ENCODE measurements at regions not wholly inside any gene's neighbourhood (a gene's known extent, or its start where the extent isn't known, plus 50 kb on each side); places are given as distances from the start of the nearest gene placed in this dataset.
A peak's percentile ranks its signal among the peaks of the same experiment; 100 is the strongest.

GRCh38 chr13:83272076-83272475 lies 610.2 kb downstream of the SLITRK1 start:
- DNase-seq (ENCODE audit: low read depth) = no peak
- no peak for TF ChIP-seq CTCF (conservative IDR thresholded peaks at IDR 0.05; ENCODE audit: control insufficient read depth, insufficient read depth, low read depth, low read length)
- no peak overlapping the region for H3K4me3 ChIP-seq (ENCODE audit: control insufficient read depth, low read depth, low read length)

- no peak overlapping the region for H3K4me3 ChIP-seq (ENCODE audit: control insufficient read depth, low read depth, low read length)
- DNase-seq (ENCODE audit: low read depth) = no peak
- no peak for TF ChIP-seq CTCF (conservative IDR thresholded peaks at IDR 0.05; ENCODE audit: control insufficient read depth, insufficient read depth, low read depth, low read length)
Observed at GRCh38 chr13:83265279-83265678, 617.0 kb downstream of the SLITRK1 start.

GRCh38 chr13:83248751-83249150 lies 633.5 kb downstream of the SLITRK1 start:
- no peak for TF ChIP-seq CTCF (conservative IDR thresholded peaks at IDR 0.05; ENCODE audit: control insufficient read depth, insufficient read depth, low read depth, low read length)
- DNase-seq (ENCODE audit: low read depth) = peak; percentile 14

GRCh38 chr13:83232626-83233025 lies 649.6 kb downstream of the SLITRK1 start:
- no peak for TF ChIP-seq CTCF (conservative IDR thresholded peaks at IDR 0.05; ENCODE audit: control insufficient read depth, insufficient read depth, low read depth, low read length)
- no peak overlapping the region for H3K4me3 ChIP-seq (ENCODE audit: control insufficient read depth, low read depth, low read length)
- DNase-seq (ENCODE audit: low read depth) = no peak

More at GRCh38 chr13:83248751-83249150, 633.5 kb downstream of the SLITRK1 start:
- H3K4me3 ChIP-seq (ENCODE audit: control insufficient read depth, low read depth, low read length) = no peak overlapping the region

- H3K4me3 ChIP-seq (ENCODE audit: control insufficient read depth, low read depth, low read length) = no peak overlapping the region
- DNase-seq (ENCODE audit: low read depth) = peak; percentile 24
- TF ChIP-seq CTCF (conservative IDR thresholded peaks at IDR 0.05; ENCODE audit: control insufficient read depth, insufficient read depth, low read depth, low read length) = no peak
Observed at GRCh38 chr13:83229574-83230305, 652.5 kb downstream of the SLITRK1 start.

- no peak for DNase-seq (ENCODE audit: low read depth)
- no peak for TF ChIP-seq CTCF (conservative IDR thresholded peaks at IDR 0.05; ENCODE audit: control insufficient read depth, insufficient read depth, low read depth, low read length)
- H3K4me3 ChIP-seq (ENCODE audit: control insufficient read depth, low read depth, low read length) = no peak overlapping the region
Observed at GRCh38 chr13:83223546-83223945, 658.7 kb downstream of the SLITRK1 start.

All from fibroblast of mammary gland (primary cell).